H1 (cell line): ENCODE measurements at regions not wholly inside any gene's neighbourhood (a gene's known extent, or its start where the extent isn't known, plus 50 kb on each side); places are given as distances from the start of the nearest gene placed in this dataset.
"Not testable (repeated sequence)": the region's sequence is repeated elsewhere in the genome, so short reads cannot be mapped to it uniquely, and the experiment has no call there.

Experiments
- CTCF ChIA-PET: fragments of 300-600 bp; sonication (Branson Sonifier 250); formaldehyde crosslinking; loops from one replicate; lab custom pipeline; 2021; ENCODE audit not compliant: partially characterized antibody; lab: Charles Lee
- POLR2A ChIA-PET: fragments of 300-600 bp; sonication (Branson Sonifier 250); formaldehyde crosslinking; loops from one replicate; lab custom pipeline; 2021; ENCODE audit warnings: inconsistent platforms; ENCODE audit not compliant: partially characterized antibody; lab: Charles Lee
- DNase-seq, 2 experiments: peaks; one replicate each; pipeline versions ENCODE4 v3.0.0 to v3.0.0-alpha.2; 2010 to 2022; ENCODE audit warnings: low spot score in 2 of 2, low read depth in 1 of 2, mixed read lengths in 1 of 2
- FAIRE-seq: peaks from 2 replicates; lab custom pipeline; 2011; peaks lifted over from hg19 to GRCh38; lab: Jason Lieb, UNC
- H2AFZ ChIP-seq: 2 replicates; pipeline ENCODE4 v1.8.1; 2012; ENCODE audit warnings: low read length, inconsistent platforms
- H2AK5ac ChIP-seq: 2 replicates; pipeline ENCODE4 v1.6.1; 2013; ENCODE audit warnings: low read depth, low read length
- H2BK120ac ChIP-seq: replicated peaks from 2 replicates; pipeline ENCODE3; 2013; ENCODE audit warnings: low read depth, low read length, inconsistent platforms
- H2BK12ac ChIP-seq: 2 replicates; pipeline ENCODE4 v1.6.1; 2013; ENCODE audit warnings: low read depth, low read length
- H2BK15ac ChIP-seq: 2 replicates; pipeline ENCODE4 v1.6.1; 2013; ENCODE audit warnings: low read length
- H2BK20ac ChIP-seq: 2 replicates; pipeline ENCODE4 v1.6.1; 2013; ENCODE audit warnings: low read length
- H2BK5ac ChIP-seq: 2 replicates; pipeline ENCODE4 v1.6.1; 2013; ENCODE audit warnings: low read depth, low read length
- H3K14ac ChIP-seq: 2 replicates; pipeline ENCODE4 v1.6.1; 2013; ENCODE audit warnings: inconsistent platforms; ENCODE audit not compliant: insufficient read length
- H3K18ac ChIP-seq: 2 replicates; pipeline ENCODE4 v1.6.1; 2013; ENCODE audit warnings: low read length; ENCODE audit errors: extremely low read depth
- H3K23ac ChIP-seq: 2 replicates; pipeline ENCODE4 v1.6.1; 2013; ENCODE audit warnings: inconsistent platforms; ENCODE audit not compliant: insufficient read length
- H3K23me2 ChIP-seq: 2 replicates; pipeline ENCODE4 v1.6.1; 2013; ENCODE audit warnings: low read depth, low read length
- H3K27ac ChIP-seq: 2 replicates; pipeline ENCODE4 v1.6.1; 2011; ENCODE audit warnings: low read depth, low read length, inconsistent platforms
- H3K27me3 ChIP-seq, 4 experiments: replicated peaks in 1 of 4; 1 replicate in 1 of 4; 2 replicates in 3 of 4; pipeline versions ENCODE4 v1.6.1 to v1.8.1; 2011 to 2013; ENCODE audit warnings: low read length in 3 of 4, mild to moderate bottlenecking in 3 of 4, inconsistent platforms in 2 of 4, mixed read lengths in 2 of 4, moderate library complexity in 1 of 4; ENCODE audit not compliant: control insufficient read depth in 3 of 4, insufficient read depth in 3 of 4; ENCODE audit errors: extremely low read depth in 1 of 4
- H3K36me3 ChIP-seq, 4 experiments: 2 replicates each; pipeline versions ENCODE4 v1.6.1 to v1.8.1; 2011 to 2013; ENCODE audit warnings: mild to moderate bottlenecking in 4 of 4, low read length in 3 of 4, moderate library complexity in 2 of 4, control low read depth in 1 of 4, inconsistent platforms in 1 of 4; ENCODE audit not compliant: insufficient read depth in 4 of 4, control insufficient read depth in 2 of 4
- H3K4ac ChIP-seq: replicated peaks from 2 replicates; pipeline ENCODE3; 2013; ENCODE audit warnings: low read length, low read depth, mixed read lengths, inconsistent platforms; ENCODE audit not compliant: insufficient read length
- H3K4me1 ChIP-seq, 4 experiments: replicated peaks in 1 of 4; 1 replicate in 1 of 4; 2 replicates in 3 of 4; pipeline versions ENCODE4 v1.6.1 to v1.8.1; 2011 to 2013; ENCODE audit warnings: low read length in 3 of 4, inconsistent platforms in 2 of 4, mixed read lengths in 1 of 4; ENCODE audit not compliant: insufficient read depth in 4 of 4, control insufficient read depth in 3 of 4
- H3K4me2 ChIP-seq, 2 experiments: 2 replicates each; pipeline versions ENCODE4 v1.6.1 to v1.8.1; 2011 to 2013; ENCODE audit warnings: low read depth in 2 of 2, low read length in 2 of 2, control low read depth in 1 of 2, inconsistent platforms in 1 of 2, mild to moderate bottlenecking in 1 of 2; ENCODE audit not compliant: insufficient read depth in 1 of 2
- H3K4me3 ChIP-seq, 4 experiments: fragments of 200-600, 300-600 bp in 1 of 4; sonication (generic), shearing (Covaris generic), sonication (Bioruptor Twin) in 1 of 4; 2 replicates each; pipeline versions ENCODE4 v1.5.1 to v1.8.1; 2011 to 2016; ENCODE audit warnings: low read length in 4 of 4, low read depth in 3 of 4, control low read depth in 2 of 4, inconsistent platforms in 2 of 4, mild to moderate bottlenecking in 2 of 4, mixed read lengths in 1 of 4, moderate library complexity in 1 of 4; ENCODE audit not compliant: insufficient read depth in 2 of 4; ENCODE audit errors: extremely low read depth in 1 of 4
- H3K56ac ChIP-seq: replicated peaks from 2 replicates; pipeline ENCODE3; 2013; ENCODE audit warnings: low read depth, mild to moderate bottlenecking, mixed read lengths, low read length, inconsistent platforms; ENCODE audit not compliant: insufficient read length
- H3K79me1 ChIP-seq: 2 replicates; pipeline ENCODE4 v1.6.1; 2013; ENCODE audit warnings: low read depth, low read length, control low read depth
- H3K79me2 ChIP-seq, 2 experiments: 2 replicates each; pipeline versions ENCODE4 v1.6.1 to v1.8.1; 2012 to 2013; ENCODE audit warnings: low read length in 2 of 2, mild to moderate bottlenecking in 2 of 2, inconsistent platforms in 1 of 2; ENCODE audit not compliant: insufficient read depth in 2 of 2, control insufficient read depth in 1 of 2
- H3K9ac ChIP-seq, 4 experiments: replicated peaks in 1 of 4; 1 replicate in 1 of 4; 2 replicates in 3 of 4; pipeline versions ENCODE4 v1.6.1 to v1.8.1; 2011 to 2013; ENCODE audit warnings: low read depth in 3 of 4, low read length in 3 of 4, control low read depth in 2 of 4, mild to moderate bottlenecking in 2 of 4, moderate library complexity in 2 of 4, inconsistent platforms in 1 of 4; ENCODE audit errors: extremely low read depth in 1 of 4
- H3K9me3 ChIP-seq, 2 experiments: 2 replicates each; pipeline versions ENCODE4 v1.6.1 to v1.8.1; 2012 to 2013; ENCODE audit warnings: mild to moderate bottlenecking in 2 of 2, moderate library complexity in 2 of 2, control low read depth in 1 of 2, inconsistent platforms in 1 of 2, low read depth in 1 of 2, low read length in 1 of 2, mixed read lengths in 1 of 2; ENCODE audit not compliant: insufficient read depth in 2 of 2
- H4K20me1 ChIP-seq, 2 experiments: replicated peaks in 1 of 2; 2 replicates each; pipeline versions ENCODE3 to v1.8.1; 2011 to 2013; ENCODE audit warnings: inconsistent platforms in 2 of 2, low read length in 2 of 2, mild to moderate bottlenecking in 1 of 2; ENCODE audit not compliant: insufficient read depth in 2 of 2, control insufficient read depth in 1 of 2
- H4K5ac ChIP-seq: 2 replicates; pipeline ENCODE4 v1.6.1; 2013; ENCODE audit warnings: low read length, low read depth, mixed read lengths, inconsistent platforms; ENCODE audit not compliant: insufficient read length
- H4K8ac ChIP-seq: 2 replicates; pipeline ENCODE4 v1.8.0; 2013; ENCODE audit warnings: mild to moderate bottlenecking, moderate library complexity, low read length, inconsistent platforms; ENCODE audit not compliant: insufficient read depth; ENCODE audit errors: extremely low read depth
- H4K91ac ChIP-seq: replicated peaks from 2 replicates; pipeline ENCODE3; 2013; ENCODE audit warnings: low read length, mixed read lengths, inconsistent platforms; ENCODE audit not compliant: insufficient read length
- WGBS, 2 experiments: shearing (Covaris generic) in 1 of 2; methylation state at CpG; one replicate each; pipeline versions ENCODE4 v1.1.6 to v1.1.7; 2013 to 2015; ENCODE audit warnings: low lambda C conversion rate in 2 of 2, mixed read lengths in 2 of 2, inconsistent platforms in 1 of 2, low coverage in 1 of 2, missing lambda C conversion rate in 1 of 2; ENCODE audit not compliant: insufficient replicate concordance in 2 of 2, insufficient coverage in 1 of 2, insufficient read length in 1 of 2; ENCODE audit errors: extremely low coverage in 1 of 2, missing lambda C conversion rate in 1 of 2; 5-methylcytosine and 5-hydroxymethylcytosine counted together

DNA sequence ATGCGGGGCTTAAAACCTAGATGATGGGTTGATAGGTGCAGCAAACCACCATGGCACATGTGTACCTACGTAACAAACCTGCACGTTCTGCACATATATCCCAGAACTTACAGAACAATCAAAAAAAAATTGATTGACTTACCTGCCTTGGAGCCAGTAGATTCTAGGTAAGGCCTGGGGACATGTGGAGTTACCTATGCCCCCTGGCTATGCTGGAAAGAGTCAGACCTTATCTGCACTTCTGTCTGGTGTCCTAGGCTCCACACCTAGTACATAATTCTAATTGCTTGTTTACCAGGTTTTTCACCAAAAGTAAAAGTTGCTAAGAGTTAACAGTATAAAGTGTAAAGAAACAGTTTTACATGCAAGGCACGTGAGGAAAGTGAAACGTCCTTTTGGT lies 53.6 kb upstream of the GPD1L start:
- CTCF ChIA-PET, H2AK5ac ChIP-seq, H2BK5ac ChIP-seq, H3K14ac ChIP-seq, H3K36me3 ChIP-seq, H4K20me1 ChIP-seq, H3K9ac ChIP-seq, H4K5ac ChIP-seq, H3K4me3 ChIP-seq, H3K56ac ChIP-seq, H2BK120ac ChIP-seq, H3K4me1 ChIP-seq, H3K9me3 ChIP-seq, H3K79me1 ChIP-seq, H2AFZ ChIP-seq, H2BK15ac ChIP-seq, H2BK20ac ChIP-seq, H3K27ac ChIP-seq, DNase-seq, H2BK12ac ChIP-seq, H3K4me2 ChIP-seq, POLR2A ChIA-PET, H4K8ac ChIP-seq, H3K23me2 ChIP-seq, H3K23ac ChIP-seq, H3K4ac ChIP-seq, H3K27me3 ChIP-seq, FAIRE-seq, H3K18ac ChIP-seq, H3K79me2 ChIP-seq, H4K91ac ChIP-seq: not testable (repeated sequence)
- WGBS, 2 experiments, result 73% methylated on average over 5 of the region's 5 CpGs; no CpG with 5 or more reads in 1 of the 2 experiments
